Trophoblast cell (in vitro differentiated cells and primary cell): ENCODE measurements at regions not wholly inside any gene's neighbourhood (a gene's known extent, or its start where the extent isn't known, plus 50 kb on each side); places are given as distances from the start of the nearest gene placed in this dataset.

ENCODE experiments used
- DNase-seq, 2 donors: peaks; one replicate each; pipeline ENCODE4 v3.0.0-alpha.2; 2016
- H2AFZ ChIP-seq: 2 replicates; pipeline ENCODE4 v1.6.1; 2013; ENCODE audit warnings: low read length, moderate library complexity, mild to moderate bottlenecking; ENCODE audit not compliant: insufficient read depth, poor library complexity
- H2AK5ac ChIP-seq: 2 replicates; pipeline ENCODE4 v1.6.1; 2013; ENCODE audit warnings: mild to moderate bottlenecking, low read length
- H2BK120ac ChIP-seq: 2 replicates; pipeline ENCODE4 v1.6.1; 2013; ENCODE audit warnings: low read length, mild to moderate bottlenecking, moderate library complexity; ENCODE audit not compliant: insufficient read depth, poor library complexity
- H2BK12ac ChIP-seq: 2 replicates; pipeline ENCODE4 v1.6.1; 2013; ENCODE audit warnings: mild to moderate bottlenecking, low read length, moderate library complexity
- H2BK5ac ChIP-seq: 2 replicates; pipeline ENCODE4 v1.6.1; 2013; ENCODE audit warnings: low read length, low read depth, moderate library complexity, mild to moderate bottlenecking; ENCODE audit not compliant: poor library complexity
- H3K14ac ChIP-seq: 2 replicates; pipeline ENCODE4 v1.6.1; 2013; ENCODE audit warnings: mild to moderate bottlenecking, low read length
- H3K18ac ChIP-seq: 2 replicates; pipeline ENCODE4 v1.6.1; 2013; ENCODE audit warnings: mild to moderate bottlenecking, low read length
- H3K23ac ChIP-seq: 2 replicates; pipeline ENCODE4 v1.6.1; 2013; ENCODE audit warnings: low read length
- H3K27ac ChIP-seq: 2 replicates; pipeline ENCODE4 v1.5.1; 2013; ENCODE audit warnings: low read depth, mild to moderate bottlenecking, inconsistent platforms, low read length, moderate library complexity
- H3K27me3 ChIP-seq: 2 replicates; pipeline ENCODE4 v1.6.1; 2013; ENCODE audit warnings: inconsistent platforms, mild to moderate bottlenecking, low read length, moderate library complexity; ENCODE audit not compliant: insufficient read depth
- H3K36me3 ChIP-seq, 2 experiments: 1 replicate in 1 of 2; 2 replicates in 1 of 2; pipeline ENCODE4 v1.6.1; 2013; ENCODE audit warnings: low read length in 2 of 2, mild to moderate bottlenecking in 2 of 2, moderate library complexity in 1 of 2; ENCODE audit not compliant: insufficient read depth in 2 of 2, control insufficient read depth in 1 of 2
- H3K4ac ChIP-seq: 2 replicates; pipeline ENCODE4 v1.6.1; 2013; ENCODE audit warnings: low read depth, mild to moderate bottlenecking, low read length, moderate library complexity
- H3K4me1 ChIP-seq, 2 experiments: 1 replicate in 1 of 2; 2 replicates in 1 of 2; pipeline ENCODE4 v1.6.1; 2013; ENCODE audit warnings: low read length in 2 of 2, mild to moderate bottlenecking in 2 of 2, moderate library complexity in 1 of 2; ENCODE audit not compliant: insufficient read depth in 2 of 2, control insufficient read depth in 1 of 2
- H3K4me2 ChIP-seq: 2 replicates; pipeline ENCODE4 v1.6.1; 2013; ENCODE audit warnings: inconsistent platforms, mild to moderate bottlenecking, low read length, moderate library complexity
- H3K4me3 ChIP-seq: 2 replicates; pipeline ENCODE4 v1.5.1; 2013; ENCODE audit warnings: mild to moderate bottlenecking, low read depth, low read length, inconsistent platforms
- H3K79me1 ChIP-seq: one replicate; pipeline ENCODE4 v1.6.1; 2013; ENCODE audit warnings: low read length
- H3K79me2 ChIP-seq: 2 replicates; pipeline ENCODE4 v1.6.1; 2013; ENCODE audit warnings: low read length, mild to moderate bottlenecking; ENCODE audit not compliant: control insufficient read depth, insufficient read depth, poor library complexity
- H3K9ac ChIP-seq: 2 replicates; pipeline ENCODE4 v1.6.1; 2013; ENCODE audit warnings: mild to moderate bottlenecking, low read length
- H3K9me3 ChIP-seq: 2 replicates; pipeline ENCODE4 v1.6.1; 2013; ENCODE audit warnings: low read depth, mild to moderate bottlenecking, control low read depth, inconsistent platforms, low read length; ENCODE audit not compliant: insufficient read depth
- H4K12ac ChIP-seq: 2 replicates; pipeline ENCODE4 v1.6.1; 2013; ENCODE audit warnings: low read depth, mild to moderate bottlenecking, low read length, moderate library complexity
- H4K8ac ChIP-seq: 2 replicates; pipeline ENCODE4 v1.6.1; 2013; ENCODE audit warnings: low read depth, mild to moderate bottlenecking, low read length, moderate library complexity
- H4K91ac ChIP-seq: one replicate; pipeline ENCODE4 v1.6.1; 2013; ENCODE audit warnings: low read depth, mild to moderate bottlenecking, low read length, moderate library complexity
- WGBS: extraction: QIAGEN DNeasy Blood & Tissue Kit; methylation state at CpG from one replicate; pipeline ENCODE4 v1.1.7; 2013; ENCODE audit warnings: missing lambda C conversion rate; ENCODE audit not compliant: insufficient read length, insufficient coverage; ENCODE audit errors: extremely low coverage; 5-methylcytosine and 5-hydroxymethylcytosine counted together

DNA sequence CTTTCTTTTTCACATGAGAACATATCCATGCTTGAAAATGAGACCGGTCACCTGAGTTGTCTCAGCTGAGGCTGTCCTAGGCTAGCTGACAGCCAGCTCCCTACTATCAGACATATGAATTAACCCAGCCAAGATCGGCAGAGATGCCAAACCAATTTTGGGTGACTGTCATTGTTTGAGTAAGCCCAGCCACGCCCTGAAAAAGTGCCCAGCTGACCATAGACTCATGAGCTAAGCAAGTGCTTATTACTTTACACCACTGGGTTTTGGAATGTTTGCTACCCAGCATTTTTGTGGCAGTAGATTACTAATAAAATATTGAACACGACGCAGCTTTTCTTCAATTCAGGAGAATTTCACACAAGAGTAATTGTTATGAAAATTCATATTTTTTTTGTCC, 265.2 kb upstream of the LYZL1 start:
- H3K9ac ChIP-seq, result no peak overlapping the region
- peak overlapping the region; percentile 55 for H4K91ac ChIP-seq
- no peak overlapping the region for H3K27ac ChIP-seq
- H2BK120ac ChIP-seq, result peak overlapping the region; percentile 61
- H3K4ac ChIP-seq, result no peak overlapping the region
- no peak overlapping the region for H3K4me2 ChIP-seq
- peaks cover 14 to 17% of the 10 kb centered on the region in 2 experiments for H3K4me1 ChIP-seq
- peak overlapping the region; percentile 80 for H2BK12ac ChIP-seq
- H4K12ac ChIP-seq, result no peak overlapping the region
- no peak overlapping the region for H3K4me3 ChIP-seq
- no CpG with 5 or more reads among the region's 5 CpGs for WGBS
- H3K79me2 ChIP-seq, result peaks cover 2% of the 10 kb centered on the region
- DNase-seq, result no peak
- no peaks in the 10 kb centered on the region for H3K27me3 ChIP-seq
- H3K36me3 ChIP-seq, result no peaks in the 10 kb centered on the region
- peak overlapping the region; percentile 64 for H2BK5ac ChIP-seq
- H4K8ac ChIP-seq, result no peak overlapping the region
- no peak overlapping the region for H2AFZ ChIP-seq
- no peak overlapping the region for H2AK5ac ChIP-seq
- no peaks in the 10 kb centered on the region for H3K9me3 ChIP-seq
- H3K18ac ChIP-seq, result no peak overlapping the region
- H3K79me1 ChIP-seq, result peaks cover 14% of the 10 kb centered on the region
- H3K23ac ChIP-seq, result no peak overlapping the region
- no peak overlapping the region for H3K14ac ChIP-seq

DNA sequence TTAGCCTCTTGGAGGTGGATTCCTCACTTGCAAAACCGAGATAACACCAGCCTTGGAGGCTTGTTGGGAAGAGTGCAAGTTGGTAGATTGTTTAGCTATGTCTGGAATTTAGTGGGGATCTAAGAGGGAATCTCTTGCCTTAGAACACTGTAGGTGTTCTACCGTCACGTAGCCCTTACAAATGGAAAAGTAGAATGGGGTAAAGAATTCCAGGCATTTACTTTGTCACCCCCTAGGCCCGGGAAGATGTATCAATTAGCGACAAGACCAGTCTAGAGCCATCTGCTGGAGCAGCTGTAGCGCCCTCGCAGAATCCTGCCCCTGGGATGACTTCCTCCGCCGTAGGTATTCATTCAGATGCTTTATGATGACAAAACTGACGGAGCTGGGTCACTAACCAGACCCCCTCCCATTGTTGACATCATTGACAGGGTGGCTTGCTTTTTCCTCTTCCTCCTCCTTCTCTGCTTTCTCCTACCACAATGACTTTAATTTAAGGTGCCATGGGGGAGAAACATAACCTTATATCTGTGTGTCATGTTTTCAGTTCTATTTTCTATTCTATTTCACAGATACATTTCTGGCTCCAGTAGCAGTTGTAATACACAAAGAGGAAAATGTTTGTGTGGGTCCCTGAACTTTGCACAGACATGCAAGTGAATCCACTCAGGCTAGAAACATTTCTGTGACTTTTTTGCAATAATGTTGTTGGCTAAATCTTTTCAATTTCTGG, 262.6 kb upstream of the LYZL1 start:
- H3K36me3 ChIP-seq, result no peaks in the 10 kb centered on the region
- H3K4me1 ChIP-seq, result peaks cover 14 to 17% of the 10 kb centered on the region in 2 experiments
- peaks cover 2% of the 10 kb centered on the region for H3K79me2 ChIP-seq
- peak overlapping the region; percentile 82 for H2BK120ac ChIP-seq
- H2BK12ac ChIP-seq, result peak overlapping the region; percentile 93
- H3K79me1 ChIP-seq, result peaks cover 14% of the 10 kb centered on the region
- DNase-seq, result peak; percentile 93 to 94
- H3K23ac ChIP-seq, result no peak overlapping the region
- H2BK5ac ChIP-seq, result no peak overlapping the region
- H3K4me2 ChIP-seq, result peak overlapping the region; percentile 14
- H3K18ac ChIP-seq, result no peak overlapping the region
- H3K9ac ChIP-seq, result no peak overlapping the region
- no peak overlapping the region for H3K4ac ChIP-seq
- no peaks in the 10 kb centered on the region for H3K9me3 ChIP-seq
- no peak overlapping the region for H3K4me3 ChIP-seq
- no peak overlapping the region for H4K12ac ChIP-seq
- peak overlapping the region; percentile 78 for H4K91ac ChIP-seq
- H3K27ac ChIP-seq, result peak overlapping the region; percentile 73
- H2AK5ac ChIP-seq, result no peak overlapping the region
- no peak overlapping the region for H3K14ac ChIP-seq
- H4K8ac ChIP-seq, result no peak overlapping the region
- WGBS, result no CpG with 5 or more reads among the region's 10 CpGs
- H2AFZ ChIP-seq, result no peak overlapping the region
- no peaks in the 10 kb centered on the region for H3K27me3 ChIP-seq

DNA sequence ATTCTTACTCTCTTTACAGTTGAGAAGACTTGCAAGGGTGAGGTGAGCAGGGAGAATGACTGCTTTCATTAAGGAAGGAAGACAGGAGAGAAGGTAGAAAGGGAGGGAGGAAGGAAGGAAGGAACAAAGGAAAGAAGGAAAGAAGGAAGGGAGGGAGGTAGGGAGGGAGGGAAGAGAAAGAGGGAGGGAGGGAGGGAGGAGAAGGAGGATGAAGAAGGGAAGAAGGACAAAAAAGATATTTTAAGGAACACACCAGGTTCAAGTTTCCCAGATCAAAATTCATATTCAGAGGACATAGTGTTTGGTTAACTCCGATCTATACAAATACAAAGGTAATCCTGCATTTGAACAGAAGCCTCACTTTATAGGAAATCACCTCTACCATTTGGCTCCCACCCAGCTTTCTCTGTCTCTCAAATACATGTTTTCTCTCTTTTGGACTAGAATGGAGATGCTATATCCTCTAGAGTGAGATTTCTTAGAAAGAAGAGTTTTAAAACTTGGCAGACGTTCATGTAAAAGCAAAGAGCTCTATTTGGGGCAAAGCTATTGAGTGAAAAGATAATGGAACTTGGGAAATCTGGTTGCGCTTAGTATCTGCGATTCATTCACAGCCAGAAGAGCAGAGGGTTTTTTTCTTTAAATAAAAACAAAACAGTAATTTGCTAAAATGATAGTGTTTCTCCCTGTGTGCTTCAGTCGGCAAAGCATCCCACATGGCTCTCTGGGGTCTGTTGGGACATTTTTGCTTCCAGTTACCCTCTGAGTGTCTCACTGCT, 261.9 kb upstream of the LYZL1 start:
- Histone ChIP-seq H2BK5ac (no peak overlapping the region), H2AFZ (no peak overlapping the region), H3K4me2 (no peak overlapping the region), H4K91ac (no peak overlapping the region), H3K4me1 (peaks cover 14 to 17% of the 10 kb centered on the region in 2 experiments), H3K9ac (no peak overlapping the region), H2BK120ac (peak overlapping the region; percentile 15), H3K4me3 (no peak overlapping the region), H3K36me3 (no peaks in the 10 kb centered on the region), H3K14ac (no peak overlapping the region), H3K4ac (no peak overlapping the region), H2AK5ac (no peak overlapping the region), H4K8ac (no peak overlapping the region), H3K9me3 (no peaks in the 10 kb centered on the region), H3K27me3 (no peaks in the 10 kb centered on the region), H2BK12ac (no peak overlapping the region), H3K27ac (no peak overlapping the region), H3K79me2 (peaks cover 2% of the 10 kb centered on the region), H3K79me1 (peaks cover 14% of the 10 kb centered on the region), H3K18ac (no peak overlapping the region), H3K23ac (no peak overlapping the region), H4K12ac (no peak overlapping the region)
- DNase-seq, result no peak
- WGBS, result no CpG with 5 or more reads among the region's 5 CpGs

DNA sequence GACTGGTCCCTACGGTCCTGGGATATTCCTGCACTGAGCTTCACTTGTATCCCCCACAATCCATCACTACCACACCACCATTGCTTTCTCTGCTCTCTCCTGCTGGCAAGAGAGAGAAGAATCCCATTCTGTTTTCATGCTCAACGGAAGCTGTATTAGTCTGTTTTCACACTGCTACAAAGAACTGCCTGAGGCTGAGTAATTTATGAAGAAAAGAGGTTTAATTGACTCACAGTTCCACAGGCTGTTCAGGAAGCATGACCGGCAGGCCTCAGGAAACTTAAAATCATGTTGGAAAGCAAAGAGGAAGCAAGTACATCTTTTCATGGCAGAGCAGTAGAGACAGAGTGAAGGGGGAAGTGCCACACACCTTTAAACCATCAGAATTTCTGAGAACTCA, 260.4 kb upstream of the LYZL1 start:
- no CpG with 5 or more reads among the region's 3 CpGs for WGBS
- peak overlapping the region; percentile 80 for H2BK12ac ChIP-seq
- no peak overlapping the region for H3K4me2 ChIP-seq
- H3K27ac ChIP-seq, result no peak overlapping the region
- peaks cover 12% of the 10 kb centered on the region for H3K79me1 ChIP-seq
- no peak for DNase-seq
- peak overlapping the region; percentile 25 for H3K4ac ChIP-seq
- H2BK5ac ChIP-seq, result peak overlapping the region; percentile 9
- H3K23ac ChIP-seq, result no peak overlapping the region
- H3K18ac ChIP-seq, result peak overlapping the region; percentile 33
- H3K9me3 ChIP-seq, result no peaks in the 10 kb centered on the region
- H3K36me3 ChIP-seq, result no peaks in the 10 kb centered on the region
- no peak overlapping the region for H2BK120ac ChIP-seq
- H2AK5ac ChIP-seq, result peak overlapping the region; percentile 44
- H3K4me3 ChIP-seq, result no peak overlapping the region
- peak overlapping the region; percentile 54 for H4K8ac ChIP-seq
- no peaks in the 10 kb centered on the region for H3K27me3 ChIP-seq
- H4K12ac ChIP-seq, result no peak overlapping the region
- peak overlapping the region; percentile 63 for H3K14ac ChIP-seq
- peak overlapping the region; percentile 64 for H4K91ac ChIP-seq
- peaks cover 10 to 14% of the 10 kb centered on the region in 2 experiments for H3K4me1 ChIP-seq
- H3K79me2 ChIP-seq, result peaks cover 2% of the 10 kb centered on the region
- H2AFZ ChIP-seq, result no peak overlapping the region
- no peak overlapping the region for H3K9ac ChIP-seq
